ENCODE measurements at regions not wholly inside any gene's neighbourhood (a gene's known extent, or its start where the extent isn't known, plus 50 kb on each side); places are given as distances from the start of the nearest gene placed in this dataset.

DNA sequence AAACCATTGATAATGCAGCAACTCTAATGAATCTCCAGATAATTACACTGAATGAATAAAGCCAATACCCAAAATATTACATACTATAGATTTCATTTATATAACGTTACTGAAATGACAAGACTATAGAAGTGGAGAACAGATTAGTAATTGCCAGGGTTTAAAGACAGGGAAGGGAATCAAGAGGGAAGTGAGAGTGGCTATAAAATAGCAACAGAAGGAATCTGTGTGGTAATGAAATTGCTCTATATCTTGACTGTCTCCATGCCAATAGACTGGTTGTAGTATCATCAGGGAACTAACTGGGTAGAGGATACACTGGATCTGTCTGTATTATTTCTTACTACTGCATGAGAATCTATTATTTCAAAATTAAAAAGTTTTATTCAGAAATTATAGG lies 396.5 kb upstream of the RPS23 start:
- H3K4me3 ChIP-seq (ENCODE audit: low read length) = no peak overlapping the region
- no peaks in the 10 kb centered on the region for H3K4me1 ChIP-seq (ENCODE audit: control insufficient read depth, insufficient read depth, low read length)
- no peaks in the 10 kb centered on the region for H3K27me3 ChIP-seq (ENCODE audit: control insufficient read depth, insufficient read depth, low read length)
- H3K4me2 ChIP-seq (ENCODE audit: low read length) = no peak overlapping the region
- H3K9ac ChIP-seq (ENCODE audit: low read depth, low read length) = no peak overlapping the region
- H3K36me3 ChIP-seq (ENCODE audit: insufficient read depth, low read length) = no peaks in the 10 kb centered on the region
- no peaks in the 10 kb centered on the region for H3K9me3 ChIP-seq (replicated peaks; ENCODE audit: low read length)

DNA sequence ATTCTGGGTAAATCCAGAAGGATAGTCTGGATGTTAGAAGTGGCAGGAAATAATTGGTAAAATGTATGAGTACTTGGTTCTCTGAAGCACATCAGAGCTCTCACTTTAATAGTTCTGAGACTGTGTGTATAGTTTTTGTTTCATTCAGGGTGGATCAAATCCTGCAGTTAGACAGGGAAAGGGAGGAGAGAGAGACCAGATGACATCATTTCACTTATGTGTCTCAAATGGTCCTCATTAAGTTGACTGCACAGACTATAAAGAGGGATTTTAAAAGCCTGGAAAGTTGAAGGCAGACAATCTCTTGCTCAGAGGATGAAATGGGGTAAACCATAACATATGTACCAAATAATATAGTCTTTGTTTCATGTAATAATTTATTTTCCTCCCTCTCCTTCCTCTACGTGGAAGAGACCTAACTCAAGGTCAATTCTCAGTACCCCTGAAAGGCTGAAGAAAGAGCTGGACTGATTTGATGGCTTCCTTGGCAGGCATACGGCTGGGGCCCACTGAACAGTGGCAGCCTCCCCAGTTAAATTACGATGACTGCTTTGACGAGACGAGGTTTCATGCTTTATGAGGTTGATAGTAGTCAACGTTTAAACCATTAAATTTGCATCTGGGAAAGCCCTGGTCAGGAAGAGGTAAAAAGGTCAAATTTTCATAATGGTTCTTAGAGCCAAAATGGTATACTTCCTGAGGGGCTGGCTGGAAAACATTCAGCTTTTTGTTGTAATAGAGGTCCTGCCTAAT lies 395.1 kb upstream of the RPS23 start:
- Histone ChIP-seq H3K4me1 (ENCODE audit: control insufficient read depth, insufficient read depth, low read length) (no peaks in the 10 kb centered on the region), H3K9me3 (replicated peaks; ENCODE audit: low read length) (no peaks in the 10 kb centered on the region), H3K36me3 (ENCODE audit: insufficient read depth, low read length) (no peaks in the 10 kb centered on the region), H3K4me3 (ENCODE audit: low read length) (no peak overlapping the region), H3K9ac (ENCODE audit: low read depth, low read length) (no peak overlapping the region), H3K4me2 (ENCODE audit: low read length) (no peak overlapping the region), H3K27me3 (ENCODE audit: control insufficient read depth, insufficient read depth, low read length) (no peaks in the 10 kb centered on the region)

DNA sequence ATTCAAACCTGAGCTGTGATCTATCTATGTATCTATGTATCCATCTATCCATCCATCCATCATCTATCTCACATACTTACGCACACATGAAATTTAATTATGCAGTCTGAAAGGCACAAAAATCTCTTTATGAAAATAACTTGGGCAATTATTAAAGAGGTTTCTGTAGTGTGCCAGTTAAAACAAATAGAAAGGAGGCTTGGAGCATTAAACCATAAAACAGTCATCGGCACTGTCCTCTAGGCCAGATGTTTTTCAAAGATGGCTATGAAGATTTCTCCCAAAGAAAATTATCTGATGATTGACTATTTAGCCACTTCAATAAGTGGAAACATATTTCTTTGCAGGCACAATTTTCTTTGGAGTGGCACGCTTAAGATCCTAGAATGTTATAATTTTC lies 392.5 kb upstream of the RPS23 start:
- H3K4me3 ChIP-seq (ENCODE audit: low read length) = no peak overlapping the region
- H3K9me3 ChIP-seq (replicated peaks; ENCODE audit: low read length) = no peaks in the 10 kb centered on the region
- no peaks in the 10 kb centered on the region for H3K36me3 ChIP-seq (ENCODE audit: insufficient read depth, low read length)
- H3K4me2 ChIP-seq (ENCODE audit: low read length) = no peak overlapping the region
- H3K4me1 ChIP-seq (ENCODE audit: control insufficient read depth, insufficient read depth, low read length) = no peaks in the 10 kb centered on the region
- no peak overlapping the region for H3K9ac ChIP-seq (ENCODE audit: low read depth, low read length)
- H3K27me3 ChIP-seq (ENCODE audit: control insufficient read depth, insufficient read depth, low read length) = peaks cover 3% of the 10 kb centered on the region

DNA sequence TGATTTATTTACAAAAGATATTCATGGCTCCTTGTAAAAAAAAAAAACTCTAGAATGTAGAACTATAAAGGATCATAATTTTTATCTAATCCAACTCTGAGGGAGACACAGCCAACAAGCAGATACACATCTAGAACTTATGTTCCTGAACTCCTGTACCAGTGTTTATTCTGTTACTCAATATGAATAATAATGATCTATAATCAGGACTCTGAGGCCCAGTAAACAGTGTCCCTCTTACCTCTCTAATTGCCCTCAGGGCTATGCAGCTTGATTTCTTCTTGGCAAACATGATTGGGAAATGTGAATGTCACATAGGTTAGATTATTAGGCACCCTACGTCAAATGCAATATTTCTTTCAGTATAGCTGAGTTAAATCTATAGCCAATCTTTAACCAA lies 391.6 kb upstream of the RPS23 start:
- no peak overlapping the region for H3K4me2 ChIP-seq (ENCODE audit: low read length)

DNA sequence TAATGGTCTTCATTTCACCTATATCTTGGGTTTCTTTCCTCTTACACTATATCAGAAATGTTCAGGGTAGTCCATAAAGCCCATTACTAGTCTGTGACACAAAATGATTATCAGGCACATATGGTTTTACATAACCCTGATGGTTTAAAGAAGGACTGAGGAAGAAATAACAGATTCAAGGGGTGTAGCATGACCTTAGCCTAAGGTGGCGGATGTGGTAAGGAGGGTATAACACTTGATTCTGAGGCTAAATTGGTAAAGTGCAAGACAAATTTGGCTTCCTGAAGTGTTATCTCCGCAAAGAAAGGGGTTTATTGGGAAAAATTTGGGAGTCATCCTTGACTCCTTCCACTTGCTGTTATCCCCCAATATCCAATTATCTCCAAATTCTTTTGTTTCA lies 388.2 kb upstream of the RPS23 start:
- Histone ChIP-seq H3K4me1 (ENCODE audit: control insufficient read depth, insufficient read depth, low read length) (no peaks in the 10 kb centered on the region), H3K27me3 (ENCODE audit: control insufficient read depth, insufficient read depth, low read length) (peaks cover 7% of the 10 kb centered on the region), H3K9ac (ENCODE audit: low read depth, low read length) (no peak overlapping the region), H3K4me3 (ENCODE audit: low read length) (no peak overlapping the region), H3K36me3 (ENCODE audit: insufficient read depth, low read length) (no peaks in the 10 kb centered on the region), H3K4me2 (ENCODE audit: low read length) (no peak overlapping the region), H3K9me3 (replicated peaks; ENCODE audit: low read length) (no peaks in the 10 kb centered on the region)

More for the DNA sequence above, 391.6 kb upstream of the RPS23 start:
- H3K4me3 ChIP-seq (ENCODE audit: low read length) = no peak overlapping the region
- H3K27me3 ChIP-seq (ENCODE audit: control insufficient read depth, insufficient read depth, low read length) = peaks cover 7% of the 10 kb centered on the region
- no peak overlapping the region for H3K9ac ChIP-seq (ENCODE audit: low read depth, low read length)
- no peaks in the 10 kb centered on the region for H3K4me1 ChIP-seq (ENCODE audit: control insufficient read depth, insufficient read depth, low read length)
- no peaks in the 10 kb centered on the region for H3K9me3 ChIP-seq (replicated peaks; ENCODE audit: low read length)
- H3K36me3 ChIP-seq (ENCODE audit: insufficient read depth, low read length) = no peaks in the 10 kb centered on the region

DNA sequence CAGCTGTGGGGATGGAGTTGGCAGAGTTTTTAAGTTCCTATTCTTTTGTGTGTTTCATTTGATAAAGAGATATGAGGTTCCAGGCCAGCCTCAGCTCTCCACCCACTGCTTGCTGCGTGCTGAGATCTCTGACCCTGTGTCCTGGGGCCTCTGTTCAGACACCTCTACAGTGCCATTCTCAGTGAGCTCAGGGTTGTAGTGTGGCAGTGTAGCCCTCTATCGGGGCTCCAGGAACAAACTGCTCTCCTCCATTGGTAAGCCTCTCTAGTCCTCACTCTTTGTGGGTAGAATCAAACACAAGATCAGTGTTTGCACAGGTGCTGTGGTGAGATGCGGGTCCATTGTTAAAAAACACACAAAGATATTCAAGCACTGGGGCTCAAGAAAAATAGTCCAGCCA lies 386.6 kb upstream of the RPS23 start:
- H3K27me3 ChIP-seq (ENCODE audit: control insufficient read depth, insufficient read depth, low read length) = peaks cover 7% of the 10 kb centered on the region
- H3K4me1 ChIP-seq (ENCODE audit: control insufficient read depth, insufficient read depth, low read length) = no peaks in the 10 kb centered on the region
- no peaks in the 10 kb centered on the region for H3K36me3 ChIP-seq (ENCODE audit: insufficient read depth, low read length)
- no peak overlapping the region for H3K4me3 ChIP-seq (ENCODE audit: low read length)
- no peak overlapping the region for H3K4me2 ChIP-seq (ENCODE audit: low read length)
- no peak overlapping the region for H3K9ac ChIP-seq (ENCODE audit: low read depth, low read length)
- no peaks in the 10 kb centered on the region for H3K9me3 ChIP-seq (replicated peaks; ENCODE audit: low read length)

DNA sequence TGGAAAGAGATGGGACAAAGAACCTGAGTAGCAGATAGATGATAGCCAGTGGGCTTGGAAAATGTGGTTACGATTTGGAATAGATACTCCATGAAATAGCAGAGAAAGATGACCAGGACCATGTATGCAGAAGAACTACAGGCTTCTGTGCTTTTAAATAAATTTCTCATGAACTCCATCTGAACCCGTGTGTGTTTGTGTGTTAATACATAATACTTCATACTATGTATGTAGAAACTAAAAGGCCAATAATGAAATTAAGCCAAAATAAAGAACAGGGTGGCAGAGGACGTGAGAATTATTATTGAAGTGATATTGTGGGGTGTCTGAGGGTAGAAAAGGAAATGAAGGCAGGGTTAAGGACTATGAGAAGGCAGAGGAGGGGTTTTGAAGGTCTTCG lies 385.1 kb upstream of the RPS23 start:
- peaks cover 7% of the 10 kb centered on the region for H3K27me3 ChIP-seq (ENCODE audit: control insufficient read depth, insufficient read depth, low read length)
- no peaks in the 10 kb centered on the region for H3K4me1 ChIP-seq (ENCODE audit: control insufficient read depth, insufficient read depth, low read length)
- H3K9me3 ChIP-seq (replicated peaks; ENCODE audit: low read length) = no peaks in the 10 kb centered on the region
- H3K4me2 ChIP-seq (ENCODE audit: low read length) = no peak overlapping the region
- no peak overlapping the region for H3K9ac ChIP-seq (ENCODE audit: low read depth, low read length)
- no peaks in the 10 kb centered on the region for H3K36me3 ChIP-seq (ENCODE audit: insufficient read depth, low read length)
- H3K4me3 ChIP-seq (ENCODE audit: low read length) = no peak overlapping the region

DNA sequence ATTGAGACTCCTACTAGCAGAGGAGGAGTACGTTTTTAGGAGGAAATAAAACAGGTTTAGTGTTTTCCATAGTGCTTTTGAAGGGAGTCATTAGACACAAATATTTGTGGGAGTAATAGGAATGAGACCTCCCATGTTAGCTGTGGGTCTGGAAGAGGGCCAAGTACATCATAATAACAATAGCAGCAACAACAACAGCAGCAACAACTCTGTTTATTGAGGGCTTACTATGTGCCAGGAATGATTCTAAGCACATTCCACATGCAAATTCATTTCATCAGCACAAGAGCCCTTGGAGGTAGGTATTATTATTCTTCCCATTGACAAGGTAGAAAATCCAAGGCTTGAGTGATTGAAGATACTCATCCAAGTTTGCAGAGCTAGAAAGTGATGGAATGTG lies 384.2 kb upstream of the RPS23 start:
- Histone ChIP-seq H3K4me3 (ENCODE audit: low read length) (no peak overlapping the region), H3K4me2 (ENCODE audit: low read length) (no peak overlapping the region), H3K9ac (ENCODE audit: low read depth, low read length) (no peak overlapping the region), H3K36me3 (ENCODE audit: insufficient read depth, low read length) (no peaks in the 10 kb centered on the region), H3K27me3 (ENCODE audit: control insufficient read depth, insufficient read depth, low read length) (peaks cover 7% of the 10 kb centered on the region), H3K4me1 (ENCODE audit: control insufficient read depth, insufficient read depth, low read length) (no peaks in the 10 kb centered on the region), H3K9me3 (replicated peaks; ENCODE audit: low read length) (no peaks in the 10 kb centered on the region)

DNA sequence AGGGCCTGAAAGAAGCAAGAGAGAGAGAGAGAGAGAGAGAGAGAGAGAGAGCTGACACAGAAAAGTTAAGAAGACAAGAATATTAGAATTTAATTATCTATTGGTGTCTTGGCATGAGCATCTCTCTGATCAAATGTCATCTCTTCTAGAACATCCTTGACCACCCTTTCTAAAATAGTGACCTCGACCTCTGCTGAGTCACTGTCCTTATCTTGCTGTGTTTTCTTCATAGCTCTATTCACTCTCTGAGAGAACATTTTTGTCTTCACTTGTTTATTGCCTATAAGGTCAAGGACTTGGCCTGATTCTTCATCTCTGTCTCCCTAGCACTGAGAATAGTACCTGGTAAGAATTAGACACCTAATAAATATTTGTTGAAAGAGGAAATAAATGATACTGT lies 383.8 kb upstream of the RPS23 start:
- no peaks in the 10 kb centered on the region for H3K4me1 ChIP-seq (ENCODE audit: control insufficient read depth, insufficient read depth, low read length)
- no peak overlapping the region for H3K4me2 ChIP-seq (ENCODE audit: low read length)
- no peak overlapping the region for H3K4me3 ChIP-seq (ENCODE audit: low read length)
- no peaks in the 10 kb centered on the region for H3K36me3 ChIP-seq (ENCODE audit: insufficient read depth, low read length)
- no peaks in the 10 kb centered on the region for H3K9me3 ChIP-seq (replicated peaks; ENCODE audit: low read length)
- no peak overlapping the region for H3K9ac ChIP-seq (ENCODE audit: low read depth, low read length)
- H3K27me3 ChIP-seq (ENCODE audit: control insufficient read depth, insufficient read depth, low read length) = peaks cover 7% of the 10 kb centered on the region

DNA sequence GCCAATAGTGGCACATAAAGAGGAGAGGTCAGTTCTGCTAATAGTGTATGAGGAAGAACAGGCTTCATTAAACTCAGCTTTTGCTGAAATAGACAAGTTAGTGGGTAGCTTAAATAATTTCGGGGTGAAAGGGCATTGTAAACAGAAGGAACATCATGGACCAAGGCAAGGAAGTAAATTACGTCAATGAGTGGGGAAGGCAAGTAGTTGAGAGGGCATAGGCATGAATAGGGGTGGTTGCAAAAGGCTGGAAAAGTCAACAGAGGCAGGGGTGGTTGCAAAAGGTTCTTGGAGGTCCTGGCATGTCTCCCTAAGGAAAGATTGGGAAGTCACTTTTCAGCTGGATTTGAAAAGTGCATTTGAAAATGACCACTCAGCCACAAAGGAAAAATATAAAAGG lies 383.3 kb upstream of the RPS23 start:
- no peaks in the 10 kb centered on the region for H3K36me3 ChIP-seq (ENCODE audit: insufficient read depth, low read length)
- H3K4me2 ChIP-seq (ENCODE audit: low read length) = no peak overlapping the region
- H3K4me3 ChIP-seq (ENCODE audit: low read length) = no peak overlapping the region
- H3K27me3 ChIP-seq (ENCODE audit: control insufficient read depth, insufficient read depth, low read length) = peaks cover 7% of the 10 kb centered on the region
- no peak overlapping the region for H3K9ac ChIP-seq (ENCODE audit: low read depth, low read length)
- H3K4me1 ChIP-seq (ENCODE audit: control insufficient read depth, insufficient read depth, low read length) = no peaks in the 10 kb centered on the region
- no peaks in the 10 kb centered on the region for H3K9me3 ChIP-seq (replicated peaks; ENCODE audit: low read length)

DNA sequence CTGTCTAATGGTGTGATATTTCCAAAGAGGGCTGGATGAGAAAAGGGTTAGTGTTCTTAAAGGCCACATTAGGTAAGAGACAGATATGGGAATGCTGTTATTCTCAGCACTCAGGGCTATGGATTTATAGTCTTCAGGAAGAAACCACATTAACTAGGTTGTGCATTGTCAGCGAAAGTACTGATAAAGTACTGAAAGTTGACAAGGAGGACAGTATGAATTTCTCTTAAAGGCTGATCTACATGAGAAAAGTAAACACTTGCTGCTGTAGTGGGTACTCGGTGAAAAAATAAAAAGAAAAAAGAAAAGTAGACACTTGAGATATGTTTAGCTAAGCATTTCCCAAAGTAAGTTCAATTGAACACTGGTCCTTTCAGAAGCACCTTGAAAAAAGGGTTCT lies 381.0 kb upstream of the RPS23 start:
- no peak overlapping the region for H3K9ac ChIP-seq (ENCODE audit: low read depth, low read length)
- no peaks in the 10 kb centered on the region for H3K36me3 ChIP-seq (ENCODE audit: insufficient read depth, low read length)
- no peak overlapping the region for H3K4me3 ChIP-seq (ENCODE audit: low read length)
- no peaks in the 10 kb centered on the region for H3K4me1 ChIP-seq (ENCODE audit: control insufficient read depth, insufficient read depth, low read length)
- H3K4me2 ChIP-seq (ENCODE audit: low read length) = no peak overlapping the region
- no peaks in the 10 kb centered on the region for H3K27me3 ChIP-seq (ENCODE audit: control insufficient read depth, insufficient read depth, low read length)
- H3K9me3 ChIP-seq (replicated peaks; ENCODE audit: low read length) = no peaks in the 10 kb centered on the region

DNA sequence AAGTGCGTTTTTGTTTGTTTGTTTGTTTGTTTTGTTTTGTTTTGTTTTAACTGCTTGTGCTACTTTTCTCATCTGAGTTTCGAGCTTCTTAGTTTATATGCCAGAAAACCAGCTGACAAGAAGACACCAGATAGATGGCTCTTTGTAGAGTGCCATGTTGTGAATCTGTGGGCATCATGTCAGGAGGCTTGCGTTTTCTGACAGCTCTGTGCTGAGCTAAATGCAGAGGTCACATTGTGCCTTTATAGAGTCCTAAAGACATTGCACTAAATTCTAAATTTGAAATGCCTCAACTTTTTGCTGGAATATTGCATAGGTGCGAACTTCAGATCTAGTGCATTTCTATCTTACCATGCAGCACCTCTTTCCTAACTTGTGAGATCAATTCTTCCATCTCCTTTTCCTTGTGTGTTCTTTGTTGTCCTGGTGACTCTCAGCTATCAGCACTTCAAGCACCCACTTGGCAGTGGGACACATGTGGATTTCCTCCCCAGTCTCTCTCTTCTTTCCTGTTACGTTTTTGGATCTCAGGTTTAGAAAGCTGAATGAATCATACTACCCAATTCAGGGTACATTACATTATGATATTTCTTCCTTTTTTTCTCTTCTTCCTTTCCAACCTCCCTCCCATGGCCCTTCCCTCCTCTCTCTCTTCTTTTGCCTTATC lies 379.0 kb upstream of the RPS23 start:
- Histone ChIP-seq H3K4me2 (ENCODE audit: low read length) (no peak overlapping the region), H3K4me3 (ENCODE audit: low read length) (no peak overlapping the region), H3K4me1 (ENCODE audit: control insufficient read depth, insufficient read depth, low read length) (no peaks in the 10 kb centered on the region), H3K27me3 (ENCODE audit: control insufficient read depth, insufficient read depth, low read length) (peaks cover 3% of the 10 kb centered on the region), H3K9me3 (replicated peaks; ENCODE audit: low read length) (no peaks in the 10 kb centered on the region), H3K9ac (ENCODE audit: low read depth, low read length) (no peak overlapping the region), H3K36me3 (ENCODE audit: insufficient read depth, low read length) (no peaks in the 10 kb centered on the region)

Data from skeletal muscle satellite cell (primary cell).